HG03103 (cell line): ENCODE measurements at regions not wholly inside any gene's neighbourhood (a gene's known extent, or its start where the extent isn't known, plus 50 kb on each side); places are given as distances from the start of the nearest gene placed in this dataset.
"Not testable (repeated sequence)": the region's sequence is repeated elsewhere in the genome, so short reads cannot be mapped to it uniquely, and the experiment has no call there.

Source experiments
- ATAC-seq: cut with Tn5 transposase; IDR thresholded peaks from one replicate; pipeline ENCODE4 v1.9.1; 2021; ENCODE audit warnings: low read depth; ENCODE audit not compliant: unreplicated experiment

- no peak for ATAC-seq
Measured at GRCh38 chr2:7094231-7094741, 177.1 kb downstream of the RNF144A start.

GRCh38 chr2:7096726-7097352 is 179.6 kb downstream of the RNF144A start:
- ATAC-seq = no peak

GRCh38 chr2:7097353-7097895 is 180.2 kb downstream of the RNF144A start:
- peak; percentile 90 for ATAC-seq

GRCh38 chr2:7098816-7099215 is 181.6 kb downstream of the RNF144A start:
- no peak for ATAC-seq

GRCh38 chr2:7099687-7100086 is 182.5 kb downstream of the RNF144A start:
- ATAC-seq = not testable (repeated sequence)

GRCh38 chr2:7102826-7103225 is 185.6 kb downstream of the RNF144A start:
- ATAC-seq = no peak

GRCh38 chr2:7108792-7109532 is 191.8 kb downstream of the RNF144A start:
- no peak for ATAC-seq

GRCh38 chr2:7109533-7109885 is 192.3 kb downstream of the RNF144A start:
- no peak for ATAC-seq

GRCh38 chr2:7111626-7112025 is 194.4 kb downstream of the RNF144A start:
- no peak for ATAC-seq

GRCh38 chr2:7115364-7115763 is 198.2 kb downstream of the RNF144A start:
- ATAC-seq = no peak

GRCh38 chr2:7115906-7116305 is 198.7 kb downstream of the RNF144A start:
- no peak for ATAC-seq

GRCh38 chr2:7116511-7116910 is 199.3 kb downstream of the RNF144A start:
- no peak for ATAC-seq

- ATAC-seq = no peak
Measured at GRCh38 chr2:7117076-7117475, 199.9 kb downstream of the RNF144A start.

GRCh38 chr2:7118606-7119131 is 201.5 kb downstream of the RNF144A start:
- no peak for ATAC-seq

- no peak for ATAC-seq
Measured at GRCh38 chr2:7119132-7119835, 202.1 kb downstream of the RNF144A start.

GRCh38 chr2:7121851-7122250 is 204.6 kb downstream of the RNF144A start:
- no peak for ATAC-seq

- ATAC-seq = no peak
Measured at GRCh38 chr2:7127156-7127555, 209.9 kb downstream of the RNF144A start.

- ATAC-seq = no peak
Measured at GRCh38 chr2:7127687-7128086, 210.5 kb downstream of the RNF144A start.

- no peak for ATAC-seq
Measured at GRCh38 chr2:7131261-7131660, 214.0 kb downstream of the RNF144A start.

- no peak for ATAC-seq
Measured at GRCh38 chr2:7132753-7133152, 215.5 kb downstream of the RNF144A start.

- no peak for ATAC-seq
Measured at GRCh38 chr2:7133521-7133920, 216.3 kb downstream of the RNF144A start.
